Dermis microvascular lymphatic vessel endothelial cell (primary cell): ENCODE measurements at regions not wholly inside any gene's neighbourhood (a gene's known extent, or its start where the extent isn't known, plus 50 kb on each side); places are given as distances from the start of the nearest gene placed in this dataset.

Source experiments
- DNase-seq, 2 donors: peaks; one replicate each; pipeline versions ENCODE4 v3.0.0 to v3.0.0-alpha.2; 2010; ENCODE audit warnings: low read depth in 2 of 2

DNA sequence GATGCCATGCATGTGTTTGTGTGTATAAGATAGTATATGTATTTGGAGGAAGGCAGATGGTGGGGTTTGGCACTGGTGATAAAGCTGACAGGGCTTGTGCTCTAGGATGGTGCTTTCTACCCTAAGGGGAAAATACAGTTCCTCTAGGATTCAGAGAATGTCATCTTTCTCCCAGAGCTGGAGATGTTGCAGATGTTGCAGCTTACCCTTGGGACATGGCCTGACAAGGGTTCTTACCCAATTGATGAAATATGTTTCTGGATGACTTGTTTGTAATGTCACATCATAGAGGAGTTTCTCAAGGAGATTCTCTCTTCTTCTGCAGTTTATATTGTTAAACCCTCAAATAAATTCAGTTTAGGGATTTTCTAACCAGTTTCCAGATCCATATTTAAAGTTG, 52.5 kb upstream of the PITX2 start:
- DNase-seq, result no peak

GRCh38 chr4:110676241-110676640, 53.4 kb upstream of the PITX2 start:
- DNase-seq, result no peak

- DNase-seq, result no peak
Observed at GRCh38 chr4:110678517-110679227, 55.8 kb upstream of the PITX2 start.

GRCh38 chr4:110680265-110680664, 57.4 kb upstream of the PITX2 start:
- no peak for DNase-seq

DNA sequence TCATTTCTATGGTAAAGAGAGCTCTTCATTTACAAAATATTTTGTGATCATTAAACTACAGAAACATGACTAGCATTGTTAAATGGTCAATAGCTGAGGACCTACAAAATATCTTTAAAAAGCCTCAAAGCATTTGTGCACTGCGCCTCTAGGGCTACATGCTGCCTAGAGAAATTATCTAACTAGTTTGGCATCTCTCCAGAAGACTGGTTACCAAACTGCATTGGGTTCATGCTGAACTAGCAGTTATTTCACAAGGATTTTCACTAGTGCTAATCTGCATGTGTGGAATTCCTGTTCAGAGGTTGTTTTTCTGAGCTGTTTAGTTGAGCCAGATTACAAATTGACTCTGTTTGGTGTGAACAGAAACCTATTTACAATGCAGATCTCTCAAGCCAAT, 58.5 kb upstream of the PITX2 start:
- DNase-seq, result no peak

GRCh38 chr4:110682311-110682710, 59.4 kb upstream of the PITX2 start:
- DNase-seq, result no peak

DNA sequence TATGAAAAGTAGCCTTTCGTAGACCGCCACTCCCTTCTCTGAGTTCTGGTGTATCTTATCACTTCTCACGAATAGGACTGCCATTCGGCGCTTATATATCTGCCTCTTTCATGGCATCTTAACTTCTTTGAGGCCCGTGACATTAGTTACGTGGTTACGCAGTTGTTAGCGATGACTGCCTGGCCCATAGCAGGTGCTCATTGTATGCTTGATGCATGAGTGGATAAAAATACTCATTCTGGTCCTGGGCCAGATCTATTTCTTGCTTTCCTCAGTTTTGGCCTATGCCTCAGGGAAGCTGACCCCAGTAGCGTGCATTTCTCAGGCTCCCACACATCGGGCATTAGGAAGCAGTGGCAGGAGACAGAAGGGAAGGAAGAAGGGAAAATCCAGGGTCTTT, 60.7 kb upstream of the PITX2 start:
- no peak for DNase-seq

DNA sequence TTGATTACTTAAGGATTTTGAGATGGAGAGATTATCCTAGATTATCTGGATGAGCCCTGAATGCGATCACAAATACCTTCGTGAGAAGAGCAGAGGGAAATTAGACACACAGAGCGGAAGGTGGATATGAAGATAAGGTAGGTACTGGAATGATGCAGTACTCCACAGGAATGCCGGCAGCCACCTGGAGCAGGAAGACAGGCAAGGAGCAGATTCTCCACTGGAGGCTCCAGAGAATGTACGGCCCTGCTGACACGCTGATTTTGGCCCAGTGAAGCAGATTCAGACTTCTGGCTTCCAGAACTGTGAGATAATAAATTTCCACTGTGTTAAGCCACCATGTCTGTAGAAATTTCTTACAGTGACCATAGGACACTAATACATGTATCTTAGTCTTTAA, 79.4 kb upstream of the PITX2 start:
- DNase-seq, result no peak

GRCh38 chr4:110704748-110705439, 82.0 kb upstream of the PITX2 start:
- no peak for DNase-seq

GRCh38 chr4:110705440-110705782, 82.5 kb upstream of the PITX2 start:
- no peak for DNase-seq

DNA sequence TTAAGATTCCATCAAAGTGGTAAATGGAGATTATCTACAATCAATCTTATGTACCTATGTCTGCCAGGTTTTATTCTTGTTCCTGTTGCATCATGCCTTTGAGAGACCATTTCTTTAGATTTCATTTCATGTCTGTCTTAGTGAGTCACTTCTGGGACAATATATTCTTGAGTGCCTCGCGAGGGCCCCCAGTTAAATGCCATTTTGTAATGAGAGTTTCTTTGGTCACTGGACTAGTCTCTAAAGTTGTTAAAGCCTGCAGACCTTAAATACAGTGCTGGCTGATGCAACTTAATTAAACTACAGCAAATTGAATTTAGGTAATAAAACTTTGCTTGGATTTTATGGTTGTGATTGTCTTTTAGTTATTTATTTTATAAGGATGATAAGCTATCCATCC, 87.2 kb upstream of the PITX2 start:
- no peak for DNase-seq

GRCh38 chr4:110712486-110712885, 89.6 kb upstream of the PITX2 start:
- DNase-seq, result no peak

DNA sequence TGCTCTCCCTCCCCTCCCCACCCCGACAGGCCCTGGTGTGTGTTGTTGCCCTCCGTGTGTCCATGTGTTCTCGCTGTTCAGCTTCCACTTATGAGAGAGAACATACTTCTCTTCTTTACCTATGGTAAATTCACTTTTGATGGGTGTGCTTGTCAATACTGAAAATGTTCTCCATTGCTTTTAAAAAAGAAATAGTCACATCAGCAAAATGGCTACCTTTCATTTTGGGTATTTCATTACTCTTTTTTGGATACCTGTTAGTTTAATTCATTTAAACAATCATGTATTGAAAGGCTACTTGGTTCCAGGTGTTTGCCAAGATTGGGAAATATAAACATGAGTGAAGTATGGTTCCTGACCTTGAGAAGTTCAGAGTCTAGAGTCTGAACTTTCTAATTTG, 107.4 kb upstream of the PITX2 start:
- no peak for DNase-seq

DNA sequence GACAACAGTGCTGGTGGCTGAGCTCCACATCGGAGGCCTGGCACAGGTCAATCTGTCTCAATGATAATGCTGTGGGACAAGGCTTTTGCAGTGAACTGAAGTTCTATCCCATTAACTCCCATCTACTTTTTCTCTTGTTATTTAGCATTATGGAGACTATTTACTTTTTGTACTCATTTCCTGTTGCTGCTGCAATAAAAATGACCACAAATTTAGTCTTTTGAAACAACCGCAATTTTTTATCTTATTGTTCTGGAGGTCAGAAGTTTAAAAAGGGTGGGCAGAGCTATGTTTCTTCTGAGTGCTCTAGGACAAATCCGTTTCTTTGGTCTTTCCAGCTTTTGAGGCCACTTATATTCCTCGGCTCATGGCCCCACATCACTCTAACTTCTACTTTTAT, 111.0 kb upstream of the PITX2 start:
- DNase-seq, result no peak

DNA sequence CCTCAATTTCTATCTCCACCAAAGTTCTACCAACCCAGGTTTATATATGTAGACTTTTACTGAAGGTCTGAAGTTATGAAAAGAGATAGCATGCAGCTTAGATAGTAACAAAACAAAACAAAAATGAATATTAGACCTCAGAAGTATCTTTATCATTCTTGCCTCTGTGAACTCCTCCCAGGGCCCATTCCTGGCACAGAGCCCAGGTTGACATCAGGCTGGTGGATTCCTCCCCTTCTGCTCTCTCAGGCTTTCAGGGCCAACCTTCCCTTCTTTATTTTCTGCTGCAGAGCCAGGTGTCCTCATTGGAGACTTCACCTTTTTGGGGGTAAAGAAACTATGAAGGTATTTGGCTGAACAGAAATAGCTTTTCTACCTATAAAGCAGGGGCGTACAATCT, 112.8 kb upstream of the PITX2 start:
- no peak for DNase-seq

GRCh38 chr4:110737931-110738330, 115.1 kb upstream of the PITX2 start:
- no peak for DNase-seq

- DNase-seq, result no peak
Observed at GRCh38 chr4:110742143-110742542, 119.3 kb upstream of the PITX2 start.

GRCh38 chr4:110748071-110748470, 125.2 kb upstream of the PITX2 start:
- no peak for DNase-seq

DNA sequence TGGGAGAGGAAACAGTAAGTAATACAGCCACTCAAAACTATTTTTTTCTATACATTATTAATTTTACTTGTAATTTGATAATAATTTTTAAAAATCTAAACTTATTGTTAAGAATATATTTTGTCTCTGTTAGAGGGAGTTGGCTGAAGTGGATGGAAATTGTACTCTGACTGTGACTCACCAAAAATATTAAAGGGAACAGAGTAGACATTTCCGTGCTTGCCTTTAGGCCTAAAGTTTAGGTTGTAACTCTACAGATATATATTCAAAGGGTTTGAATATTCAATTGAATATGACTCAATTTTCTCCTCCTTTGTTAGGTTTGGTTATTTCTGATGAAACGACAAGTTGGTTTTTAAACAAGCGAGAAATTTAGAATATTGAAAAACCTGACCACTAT, 128.3 kb upstream of the PITX2 start:
- DNase-seq, result no peak

- no peak for DNase-seq
Observed at GRCh38 chr4:110751986-110752385, 129.1 kb upstream of the PITX2 start.

GRCh38 chr4:110753466-110753865, 130.6 kb upstream of the PITX2 start:
- DNase-seq, result no peak

DNA sequence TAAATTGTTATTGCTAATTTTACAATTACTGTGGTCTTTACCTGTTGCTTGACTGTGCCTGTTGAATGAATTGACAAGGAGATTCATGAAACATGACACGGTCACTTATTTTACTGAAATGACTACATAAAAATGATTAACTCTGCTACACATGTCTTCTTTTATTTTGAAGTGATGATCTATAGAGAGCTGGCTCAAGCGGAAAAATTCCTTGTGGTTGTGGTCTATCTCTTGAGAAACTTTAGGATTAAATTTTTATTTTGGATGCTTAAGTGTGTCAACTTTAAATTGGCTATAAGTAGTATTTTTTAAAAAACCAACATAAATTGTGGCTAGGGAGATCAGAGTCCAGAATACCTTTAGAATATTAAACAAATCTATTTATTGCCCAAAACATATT, 131.8 kb upstream of the PITX2 start:
- DNase-seq, result no peak

DNA sequence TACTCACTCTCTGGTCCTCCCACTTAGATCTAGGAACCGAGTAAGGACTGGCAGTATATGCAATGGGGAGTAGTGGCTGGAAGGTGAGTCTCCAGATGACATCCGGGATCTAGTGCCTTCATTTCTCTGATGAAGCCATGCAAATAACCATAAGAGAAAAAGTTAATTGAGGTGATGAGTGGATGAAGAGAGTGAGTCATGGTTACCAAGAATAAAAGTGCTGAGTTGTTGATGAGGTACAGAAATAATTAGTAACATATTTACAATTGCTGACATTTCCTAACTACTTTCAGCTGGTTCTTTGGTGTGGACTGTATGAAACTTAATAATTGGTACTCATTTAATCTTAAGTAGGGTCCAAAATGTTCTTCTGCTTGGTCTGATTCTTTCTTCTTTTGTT, 146.7 kb upstream of the PITX2 start:
- DNase-seq, result no peak

DNA sequence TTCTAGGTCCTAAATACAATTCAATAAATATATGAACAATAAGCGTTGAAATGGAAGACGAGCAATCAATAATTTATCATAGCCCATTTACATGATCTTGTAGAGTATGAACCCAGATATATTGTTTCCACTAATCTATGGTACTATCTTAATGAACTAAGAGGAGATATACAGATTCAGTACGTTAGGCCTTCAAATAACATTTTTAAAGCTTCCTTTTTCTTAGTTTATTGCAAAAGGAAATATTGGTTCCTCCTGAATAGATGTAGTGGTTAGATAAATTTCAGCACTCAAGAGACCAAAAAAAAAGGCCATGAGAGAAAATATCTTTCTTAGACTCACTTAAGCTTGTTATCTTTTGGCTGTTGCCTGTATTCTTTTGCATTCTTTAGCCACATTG, 147.5 kb upstream of the PITX2 start:
- no peak for DNase-seq
